ENCODE measurements at regions not wholly inside any gene's neighbourhood (a gene's known extent, or its start where the extent isn't known, plus 50 kb on each side); places are given as distances from the start of the nearest gene placed in this dataset.

DNA sequence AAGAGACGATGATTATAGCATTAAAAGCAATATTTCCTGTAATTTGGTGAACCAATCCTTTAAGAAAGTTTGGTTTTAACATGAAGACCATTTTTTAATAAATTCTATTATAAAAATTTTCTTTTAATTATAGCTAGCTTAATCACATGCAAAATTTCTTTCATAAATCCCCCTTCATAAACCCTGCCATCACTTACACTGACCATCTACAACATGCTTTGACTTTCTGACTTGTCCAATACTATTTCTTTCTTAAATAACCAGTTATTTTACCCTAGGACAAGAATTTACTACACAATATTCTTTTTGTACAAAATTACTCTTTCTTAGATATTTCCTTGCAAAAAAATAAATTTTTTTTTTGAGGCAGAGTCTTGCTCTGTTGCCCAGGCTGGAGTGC is 1334.8 kb downstream of the CDH11 start:
- H3K27ac ChIP-seq = no peak overlapping the region
- H3K4me3 ChIP-seq = no peak overlapping the region
- no peak for DNase-seq
- no peaks in the 10 kb centered on the region for H3K4me1 ChIP-seq
- intact Hi-C loops (cut with DNase I; ENCODE audit: low total_unique reads) = no loop called here
- H3K9me3 ChIP-seq = peaks cover 0 to 5% (median 0%) of the 10 kb centered on the region in 3 donors
- H3K27me3 ChIP-seq = no peaks in the 10 kb centered on the region
- TF ChIP-seq, protein P1, sequence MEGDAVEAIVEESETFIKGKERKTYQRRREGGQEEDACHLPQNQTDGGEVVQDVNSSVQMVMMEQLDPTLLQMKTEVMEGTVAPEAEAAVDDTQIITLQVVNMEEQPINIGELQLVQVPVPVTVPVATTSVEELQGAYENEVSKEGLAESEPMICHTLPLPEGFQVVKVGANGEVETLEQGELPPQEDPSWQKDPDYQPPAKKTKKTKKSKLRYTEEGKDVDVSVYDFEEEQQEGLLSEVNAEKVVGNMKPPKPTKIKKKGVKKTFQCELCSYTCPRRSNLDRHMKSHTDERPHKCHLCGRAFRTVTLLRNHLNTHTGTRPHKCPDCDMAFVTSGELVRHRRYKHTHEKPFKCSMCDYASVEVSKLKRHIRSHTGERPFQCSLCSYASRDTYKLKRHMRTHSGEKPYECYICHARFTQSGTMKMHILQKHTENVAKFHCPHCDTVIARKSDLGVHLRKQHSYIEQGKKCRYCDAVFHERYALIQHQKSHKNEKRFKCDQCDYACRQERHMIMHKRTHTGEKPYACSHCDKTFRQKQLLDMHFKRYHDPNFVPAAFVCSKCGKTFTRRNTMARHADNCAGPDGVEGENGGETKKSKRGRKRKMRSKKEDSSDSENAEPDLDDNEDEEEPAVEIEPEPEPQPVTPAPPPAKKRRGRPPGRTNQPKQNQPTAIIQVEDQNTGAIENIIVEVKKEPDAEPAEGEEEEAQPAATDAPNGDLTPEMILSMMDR (IDR thresholded peaks at IDR 0.05) = no peak
- H3K36me3 ChIP-seq = no peaks in the 10 kb centered on the region

DNA sequence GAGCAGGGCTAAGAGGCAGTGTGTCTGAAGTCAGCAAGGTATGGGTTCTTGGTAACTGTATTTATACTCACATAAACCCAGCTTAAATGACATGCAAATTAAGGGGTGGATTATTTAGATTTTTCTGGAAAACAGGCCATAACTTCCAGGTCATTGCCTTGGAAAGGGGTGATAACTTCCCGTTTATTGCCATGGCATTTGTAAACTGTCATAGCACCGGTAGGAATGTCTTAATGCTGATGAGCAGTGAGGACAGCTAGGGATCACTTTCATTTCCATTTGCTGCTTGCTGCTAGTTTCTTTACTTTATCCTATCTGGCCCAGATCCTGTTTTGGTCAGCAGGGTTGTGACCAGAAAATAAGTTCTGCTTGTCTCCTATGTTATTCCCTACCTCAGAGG is 1336.7 kb downstream of the CDH11 start:
- H3K27me3 ChIP-seq = no peaks in the 10 kb centered on the region
- intact Hi-C loops (cut with DNase I; ENCODE audit: low total_unique reads) = no loop called here
- DNase-seq = no peak
- no peaks in the 10 kb centered on the region for H3K4me1 ChIP-seq
- H3K4me3 ChIP-seq = no peak overlapping the region
- H3K36me3 ChIP-seq = no peaks in the 10 kb centered on the region
- H3K9me3 ChIP-seq = peaks cover 0 to 5% (median 0%) of the 10 kb centered on the region in 3 donors
- TF ChIP-seq, protein P1 (IDR thresholded peaks at IDR 0.05) = no peak
- H3K27ac ChIP-seq = no peak overlapping the region

DNA sequence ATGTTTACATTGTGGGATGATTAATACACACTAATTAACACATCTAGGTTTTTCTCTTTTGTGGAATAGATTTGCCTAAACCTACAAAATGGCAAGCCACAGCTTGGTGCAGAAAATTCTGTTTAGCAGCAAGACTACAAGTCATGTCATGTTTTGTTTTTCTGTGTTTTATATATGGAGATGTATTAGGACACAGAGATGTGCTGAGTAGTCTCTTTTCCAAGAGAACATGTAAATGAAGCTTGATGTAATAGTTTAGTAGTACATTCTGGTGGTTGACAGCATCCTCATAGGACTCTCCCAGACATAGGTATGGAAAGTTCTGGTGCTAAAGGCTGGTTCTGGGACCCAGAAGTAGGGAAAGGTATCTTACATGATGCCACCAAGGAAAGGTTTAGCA is 1345.4 kb downstream of the CDH11 start:
- Histone ChIP-seq H3K27me3 (no peaks in the 10 kb centered on the region), H3K36me3 (no peaks in the 10 kb centered on the region), H3K4me3 (no peak overlapping the region), H3K4me1 (no peaks in the 10 kb centered on the region), H3K9me3 (no peaks in the 10 kb centered on the region), H3K27ac (no peak overlapping the region)
- intact Hi-C loops (cut with DNase I; ENCODE audit: low total_unique reads) = no loop called here
- TF ChIP-seq, protein P1 (IDR thresholded peaks at IDR 0.05) = no peak
- no peak for DNase-seq

DNA sequence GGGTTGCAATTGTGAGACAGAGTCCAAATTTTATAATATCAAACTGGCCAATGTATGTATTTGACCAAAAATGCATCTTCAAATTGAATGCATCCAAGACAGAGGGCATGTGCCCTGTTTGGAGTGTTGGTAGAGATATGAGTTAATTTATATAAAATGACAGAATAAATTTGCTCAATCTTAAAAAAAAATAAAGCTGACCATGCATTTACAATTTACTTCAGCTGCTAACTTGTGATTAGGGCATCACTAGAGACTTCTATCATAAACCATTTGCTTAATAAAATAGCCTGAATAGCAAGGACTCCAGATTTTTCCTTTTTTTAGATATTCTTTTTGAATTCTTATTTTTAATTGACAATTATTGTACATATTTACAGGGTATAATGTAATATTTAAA is 1345.8 kb downstream of the CDH11 start:
- intact Hi-C loops (cut with DNase I; ENCODE audit: low total_unique reads) = no loop called here
- TF ChIP-seq, protein P1 (IDR thresholded peaks at IDR 0.05) = no peak
- Histone ChIP-seq H3K36me3 (no peaks in the 10 kb centered on the region), H3K27ac (no peak overlapping the region), H3K4me3 (no peak overlapping the region), H3K4me1 (no peaks in the 10 kb centered on the region), H3K27me3 (no peaks in the 10 kb centered on the region), H3K9me3 (no peaks in the 10 kb centered on the region)
- DNase-seq = no peak

DNA sequence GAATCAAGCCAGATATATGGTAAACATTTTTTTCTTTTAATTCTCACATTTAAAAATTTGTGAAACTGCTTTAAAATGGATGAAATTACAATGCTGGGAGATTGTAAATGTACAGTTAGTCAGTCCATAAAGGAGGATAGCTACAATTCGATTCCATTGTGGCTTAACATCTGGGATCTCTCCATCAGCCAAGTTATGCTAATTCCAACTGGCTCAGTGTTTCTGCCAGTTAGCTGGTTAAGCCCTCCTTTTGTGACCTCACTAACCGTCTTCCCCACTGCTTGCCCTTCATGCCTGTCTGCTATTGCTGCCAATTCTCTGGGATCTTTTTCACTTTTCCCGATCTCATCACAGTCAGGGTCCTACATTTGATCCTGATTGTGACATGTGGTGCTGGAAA is 1347.6 kb downstream of the CDH11 start:
- intact Hi-C loops (cut with DNase I; ENCODE audit: low total_unique reads) = no loop called here
- no peaks in the 10 kb centered on the region for H3K4me1 ChIP-seq

More for the DNA sequence above, 1347.6 kb downstream of the CDH11 start:
- DNase-seq = no peak
- no peaks in the 10 kb centered on the region for H3K36me3 ChIP-seq
- H3K4me3 ChIP-seq = no peak overlapping the region
- no peaks in the 10 kb centered on the region for H3K9me3 ChIP-seq
- H3K27me3 ChIP-seq = no peaks in the 10 kb centered on the region
- TF ChIP-seq, protein P1 (IDR thresholded peaks at IDR 0.05) = no peak
- H3K27ac ChIP-seq = no peak overlapping the region

Measured in tibial artery (tissue), 4 donors.